Right hindlimb (tissue), 1 donor: ENCODE measurements at regions not wholly inside any gene's neighbourhood (a gene's known extent, or its start where the extent isn't known, plus 50 kb on each side); places are given as distances from the start of the nearest gene placed in this dataset.

Experiments
- DNase-seq: peaks from one replicate; pipeline ENCODE4 v3.0.0-alpha.2; 2018

GRCh38 chr18:1993866-1994265 is 577.4 kb downstream of the METTL4 start:
- no peak for DNase-seq

GRCh38 chr18:1994471-1994870 is 576.8 kb downstream of the METTL4 start:
- no peak for DNase-seq

GRCh38 chr18:1995041-1995612 is 576.2 kb downstream of the METTL4 start:
- DNase-seq: no peak

GRCh38 chr18:1998121-1998520 is 573.2 kb downstream of the METTL4 start:
- DNase-seq: no peak

GRCh38 chr18:1999387-1999786 is 571.9 kb downstream of the METTL4 start:
- no peak for DNase-seq

- DNase-seq: no peak
Measured at GRCh38 chr18:2002151-2002550, 569.2 kb downstream of the METTL4 start.

- no peak for DNase-seq
Measured at GRCh38 chr18:2002604-2003003, 568.7 kb downstream of the METTL4 start.

- DNase-seq: no peak
Measured at GRCh38 chr18:2009942-2010697, 561.2 kb downstream of the METTL4 start.

- DNase-seq: no peak
Measured at GRCh38 chr18:2027016-2027415, 544.3 kb downstream of the METTL4 start.

GRCh38 chr18:2027756-2028155 is 543.5 kb downstream of the METTL4 start:
- no peak for DNase-seq

GRCh38 chr18:2028986-2029385 is 542.3 kb downstream of the METTL4 start:
- no peak for DNase-seq

GRCh38 chr18:2030647-2031046 is 540.7 kb downstream of the METTL4 start:
- DNase-seq: no peak

GRCh38 chr18:2032036-2032435 is 539.3 kb downstream of the METTL4 start:
- no peak for DNase-seq

GRCh38 chr18:2035056-2035455 is 536.2 kb downstream of the METTL4 start:
- DNase-seq: no peak

- no peak for DNase-seq
Measured at GRCh38 chr18:2036086-2036485, 535.2 kb downstream of the METTL4 start.

GRCh38 chr18:2040279-2040678 is 531.0 kb downstream of the METTL4 start:
- no peak for DNase-seq

- DNase-seq: no peak
Measured at GRCh38 chr18:2049986-2050385, 521.3 kb downstream of the METTL4 start.

GRCh38 chr18:2050702-2051201 is 520.6 kb downstream of the METTL4 start:
- DNase-seq: no peak

GRCh38 chr18:2053490-2054089 is 517.7 kb downstream of the METTL4 start:
- no peak for DNase-seq

- no peak for DNase-seq
Measured at GRCh38 chr18:2059336-2059735, 512.0 kb downstream of the METTL4 start.

- DNase-seq: no peak
Measured at GRCh38 chr18:2060086-2060485, 511.2 kb downstream of the METTL4 start.

GRCh38 chr18:2070631-2071030 is 500.7 kb downstream of the METTL4 start:
- no peak for DNase-seq

- DNase-seq: no peak
Measured at GRCh38 chr18:2075499-2075898, 495.8 kb downstream of the METTL4 start.

- no peak for DNase-seq
Measured at GRCh38 chr18:2082676-2083075, 488.6 kb downstream of the METTL4 start.
